GM19372 (cell line): ENCODE measurements at regions not wholly inside any gene's neighbourhood (a gene's known extent, or its start where the extent isn't known, plus 50 kb on each side); places are given as distances from the start of the nearest gene placed in this dataset.

Source experiments
- ATAC-seq: cut with Tn5 transposase; IDR thresholded peaks from one replicate; pipeline ENCODE4 v1.9.1; 2021; ENCODE audit warnings: mild to moderate bottlenecking, low read depth, moderate library complexity; ENCODE audit not compliant: unreplicated experiment

DNA sequence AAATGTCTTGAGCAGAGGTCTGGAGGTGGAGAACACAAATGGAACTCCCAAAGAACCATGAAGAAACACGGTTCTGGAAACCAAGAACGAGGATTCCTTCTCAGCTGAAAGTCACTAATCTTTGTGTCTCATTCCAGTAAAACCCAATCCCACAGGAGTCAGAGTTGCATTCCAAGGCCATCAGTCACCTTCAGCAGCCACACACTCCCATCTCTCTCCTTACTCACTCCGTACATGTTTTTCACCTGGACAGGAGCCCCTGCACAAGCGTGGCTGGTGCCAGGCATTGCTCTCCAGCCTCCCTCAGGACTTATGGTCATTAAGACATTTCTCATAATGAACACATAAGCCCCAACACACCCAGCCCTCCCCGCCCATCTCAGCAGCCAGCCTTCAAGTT lies 175.4 kb upstream of the SIX2 start:
- no peak for ATAC-seq

GRCh38 chr2:45182667-45183295 lies 173.5 kb upstream of the SIX2 start:
- ATAC-seq: no peak

DNA sequence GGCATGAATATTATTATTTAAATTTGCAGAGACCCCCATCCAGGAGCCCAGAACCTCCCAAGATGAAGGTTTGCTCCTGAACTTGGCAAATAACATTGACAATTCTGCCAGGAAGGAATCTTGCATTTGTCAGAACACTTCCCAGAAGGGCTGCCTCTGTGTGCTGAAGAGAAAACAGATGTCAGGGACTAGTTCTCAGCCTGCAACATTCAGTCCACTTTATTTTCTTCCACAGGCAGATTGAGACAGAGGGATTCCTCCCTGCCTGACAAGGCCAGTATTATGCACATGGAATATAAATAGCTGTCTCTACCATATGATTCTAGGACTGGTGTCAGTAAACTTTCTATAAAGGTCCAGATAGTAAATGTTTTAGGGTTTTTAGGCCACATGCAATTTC lies 171.5 kb upstream of the SIX2 start:
- ATAC-seq: no peak

GRCh38 chr2:45180033-45180746 lies 170.9 kb upstream of the SIX2 start:
- ATAC-seq: no peak

- no peak for ATAC-seq
These were observed 169.6 kb upstream of the SIX2 start for GRCh38 chr2:45178854-45179253.

DNA sequence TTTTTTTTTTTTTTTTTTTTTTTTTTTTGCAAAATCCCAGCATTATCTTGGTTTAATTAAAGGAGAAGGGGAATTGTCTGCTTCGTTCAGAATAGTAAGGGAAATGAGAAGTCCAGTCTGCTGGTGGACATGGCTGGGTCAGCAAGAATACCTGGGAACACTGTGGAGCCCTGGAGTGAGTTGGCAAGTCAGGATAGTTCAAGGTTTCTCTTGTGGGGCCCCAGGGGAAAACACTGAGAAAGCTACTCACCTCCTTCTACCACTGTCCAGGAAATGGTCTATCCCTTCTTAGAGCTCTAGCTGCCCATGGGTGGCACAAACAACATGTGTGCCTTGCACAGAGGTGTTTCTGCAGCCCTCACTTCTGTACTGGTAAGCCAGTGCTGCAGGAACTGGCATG lies 169.1 kb upstream of the SIX2 start:
- no peak for ATAC-seq

GRCh38 chr2:45177870-45178269 lies 168.6 kb upstream of the SIX2 start:
- ATAC-seq: no peak

- no peak for ATAC-seq
These were observed 167.1 kb upstream of the SIX2 start for GRCh38 chr2:45176390-45176789.

DNA sequence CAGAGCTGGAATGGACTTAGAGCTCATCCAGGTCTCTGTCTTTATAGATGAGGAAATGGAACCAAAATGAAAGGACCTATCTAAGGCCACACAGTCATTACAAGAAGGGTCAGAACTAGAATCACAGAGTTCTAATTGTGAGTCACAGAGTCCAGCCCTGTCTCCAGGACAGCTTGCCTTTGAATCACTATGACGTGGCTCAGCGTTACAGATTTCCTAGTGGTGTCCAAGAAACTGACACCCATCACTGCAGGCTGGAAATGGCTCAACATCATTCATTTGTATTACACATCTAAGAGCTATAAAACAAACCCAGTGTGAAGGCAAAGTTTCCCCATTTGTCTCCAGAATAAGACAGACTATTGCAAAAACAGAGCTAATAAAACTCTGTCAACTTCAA lies 164.3 kb upstream of the SIX2 start:
- ATAC-seq: no peak

DNA sequence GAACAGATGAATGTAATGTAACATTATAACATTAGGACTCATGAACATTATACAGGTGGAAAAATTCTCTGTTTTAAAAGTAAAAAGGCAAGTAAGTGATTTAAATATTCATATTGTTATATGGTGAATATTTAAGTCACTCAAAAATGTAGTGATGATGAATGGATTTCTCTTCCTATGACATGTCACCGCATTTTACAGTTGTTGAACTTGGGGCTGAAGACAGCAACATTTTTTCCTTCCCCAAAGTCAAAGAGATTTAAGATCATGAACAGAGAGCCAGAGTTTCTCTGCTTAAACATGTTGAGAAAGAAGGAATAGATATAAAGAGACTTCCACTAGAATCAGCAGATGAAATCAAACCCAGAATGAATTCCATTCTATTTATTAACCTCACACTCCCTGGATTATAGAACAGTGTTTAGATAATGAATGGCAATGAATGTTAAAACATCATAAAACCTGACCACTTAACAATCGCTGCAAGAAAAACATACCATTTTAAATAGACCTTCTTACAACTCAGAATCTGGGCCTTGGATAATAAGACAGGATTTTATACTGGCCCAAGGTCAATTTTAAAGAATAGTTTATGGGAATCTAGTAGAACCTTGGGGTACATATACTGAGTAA lies 163.6 kb upstream of the SIX2 start:
- no peak for ATAC-seq

- no peak for ATAC-seq
These were observed 162.9 kb upstream of the SIX2 start for GRCh38 chr2:45172142-45172541.

DNA sequence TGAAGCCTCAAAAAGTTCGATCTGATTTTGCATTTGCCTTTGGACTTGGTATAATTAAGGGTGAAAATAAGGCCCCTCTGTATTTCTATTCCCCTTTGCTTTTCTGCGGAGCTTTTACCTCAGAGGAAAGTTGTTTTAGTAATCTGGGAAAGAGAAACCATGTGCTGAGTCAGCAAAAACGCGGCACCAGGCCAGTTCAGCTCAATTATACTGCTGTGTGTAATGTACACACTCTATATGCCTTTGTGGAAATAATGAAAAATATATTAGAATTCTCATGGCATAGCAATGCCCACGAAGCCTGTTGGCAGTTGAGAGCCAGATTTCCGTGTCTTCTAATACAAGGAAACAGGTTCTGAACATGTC lies 161.9 kb upstream of the SIX2 start:
- ATAC-seq: no peak

- ATAC-seq: no peak
These were observed 161.2 kb upstream of the SIX2 start for GRCh38 chr2:45170191-45171135.

DNA sequence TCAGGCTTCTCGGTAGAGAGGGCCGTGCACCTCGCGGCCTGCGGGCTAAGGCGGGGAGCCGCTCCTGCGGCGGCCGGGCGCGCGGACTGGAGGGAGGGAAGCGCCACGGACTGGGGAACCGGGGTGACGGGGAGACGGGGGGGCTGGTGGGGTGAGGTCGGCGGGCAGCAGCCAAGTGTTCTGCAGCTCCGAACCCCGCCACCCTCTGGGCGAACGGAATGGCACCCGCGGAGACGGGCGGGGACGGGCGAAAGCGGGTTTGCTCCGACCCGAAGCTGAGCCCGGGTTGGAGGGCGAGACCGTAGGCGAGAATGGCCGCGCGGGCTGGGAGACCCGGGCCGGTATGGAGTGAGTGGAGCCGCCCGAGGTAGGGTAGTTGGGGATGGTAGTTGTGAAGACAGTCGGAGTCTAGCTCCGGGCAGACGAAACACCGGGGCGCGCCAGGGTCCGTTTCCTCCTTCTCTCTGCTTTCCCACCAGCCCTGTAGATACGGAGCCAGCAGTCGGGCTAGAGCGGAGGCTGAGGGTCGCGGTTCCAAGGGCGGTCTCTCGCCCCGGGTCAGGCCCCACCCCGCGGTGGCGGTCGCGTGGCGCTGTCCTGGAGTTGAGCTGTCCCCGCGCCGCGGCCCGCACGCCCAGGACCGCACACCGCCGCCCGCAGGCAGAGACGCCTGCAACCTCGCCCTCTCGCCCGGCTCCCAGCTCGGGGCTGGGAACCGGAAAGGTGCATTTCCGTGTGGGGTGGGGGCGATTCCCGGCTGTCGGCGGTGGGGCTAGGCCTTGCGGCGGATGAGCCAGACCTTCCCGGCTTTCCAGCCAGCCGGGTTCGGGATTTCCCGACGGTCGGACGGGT lies 160.3 kb upstream of the SIX2 start:
- no peak for ATAC-seq

DNA sequence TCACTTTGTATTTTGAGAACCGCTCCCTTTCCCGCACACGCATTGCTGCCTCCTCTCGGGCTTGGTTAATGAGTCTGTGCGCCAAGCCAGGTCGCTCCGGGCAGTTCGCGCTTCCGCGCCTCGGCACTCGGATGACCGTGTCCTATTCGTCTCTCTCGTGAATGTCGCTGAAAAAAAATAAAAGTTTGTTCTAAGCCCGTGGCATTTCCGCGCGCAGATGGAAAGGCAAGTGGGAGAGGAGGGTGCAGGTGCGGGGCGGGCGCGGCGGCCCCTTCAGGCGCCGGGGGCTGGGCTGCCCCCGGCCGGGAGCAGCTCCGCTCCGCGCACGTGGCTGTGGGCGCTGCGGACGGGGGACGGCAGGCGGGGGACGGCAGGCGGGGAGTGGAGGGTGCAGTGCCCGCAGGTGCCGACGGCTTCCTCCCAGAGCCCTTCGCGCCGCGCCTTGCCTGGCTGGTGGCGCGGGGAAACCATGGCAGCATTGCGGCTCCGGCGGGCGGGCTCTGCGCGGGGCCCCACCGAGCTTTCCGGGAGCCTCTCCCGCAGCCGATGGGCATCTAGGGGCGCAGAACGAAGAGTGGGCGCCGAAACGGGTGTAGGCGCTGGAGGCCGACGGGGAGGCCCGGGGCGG lies 159.6 kb upstream of the SIX2 start:
- ATAC-seq: no peak

- ATAC-seq: no peak
These were observed 158.8 kb upstream of the SIX2 start for GRCh38 chr2:45167920-45168629.

- ATAC-seq: no peak
These were observed 157.1 kb upstream of the SIX2 start for GRCh38 chr2:45166229-45166890.

DNA sequence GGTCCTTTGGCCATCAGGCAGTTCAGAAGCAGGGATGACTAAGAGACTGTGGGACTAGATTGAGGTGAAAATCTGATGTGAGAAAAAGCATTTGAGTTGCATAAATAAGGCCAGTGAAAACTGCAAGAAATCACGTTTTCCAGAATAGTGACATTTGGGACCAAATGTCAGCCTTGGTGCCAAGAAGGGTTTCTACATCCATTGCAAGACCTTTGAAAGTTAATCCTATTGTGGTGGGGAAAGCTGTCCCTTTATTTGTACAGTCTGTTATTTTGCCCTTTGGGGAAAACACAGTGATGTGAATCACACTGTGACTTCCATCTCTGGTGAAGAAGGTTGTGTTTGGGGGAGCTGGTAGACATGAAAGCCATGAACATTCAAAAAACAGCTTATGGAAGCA lies 153.5 kb upstream of the SIX2 start:
- no peak for ATAC-seq
